Subcutaneous abdominal adipose tissue (tissue), 5 donors: ENCODE measurements at regions not wholly inside any gene's neighbourhood (a gene's known extent, or its start where the extent isn't known, plus 50 kb on each side); places are given as distances from the start of the nearest gene placed in this dataset.

Source experiments
- H3K27ac ChIP-seq: one replicate; pipeline ENCODE4 v1.7.0; 2013; ENCODE audit warnings: low read depth, mild to moderate bottlenecking, inconsistent platforms, low read length, moderate library complexity
- H3K27me3 ChIP-seq, 5 donors: one replicate each; pipeline ENCODE4 v1.7.0; 2013; ENCODE audit warnings: low read length in 5 of 5, inconsistent platforms in 1 of 5; ENCODE audit not compliant: control insufficient read depth in 5 of 5, insufficient read depth in 4 of 5
- H3K36me3 ChIP-seq, 5 donors: one replicate each; pipeline ENCODE4 v1.7.0; 2013; ENCODE audit warnings: low read length in 5 of 5; ENCODE audit not compliant: control insufficient read depth in 5 of 5, insufficient read depth in 5 of 5
- H3K4me1 ChIP-seq, 5 donors: one replicate each; pipeline ENCODE4 v1.7.0; 2013; ENCODE audit warnings: low read length in 5 of 5, mild to moderate bottlenecking in 3 of 5, moderate library complexity in 1 of 5; ENCODE audit not compliant: control insufficient read depth in 5 of 5, insufficient read depth in 5 of 5
- H3K4me3 ChIP-seq, 5 donors: one replicate each; pipeline ENCODE4 v1.7.0; 2013; ENCODE audit warnings: low read length in 5 of 5, low read depth in 1 of 5
- H3K9ac ChIP-seq, 5 donors: one replicate each; pipeline ENCODE4 v1.7.0; 2013; ENCODE audit warnings: low read length in 5 of 5, mild to moderate bottlenecking in 4 of 5, moderate library complexity in 3 of 5
- H3K9me3 ChIP-seq, 5 donors: one replicate each; pipeline ENCODE4 v1.7.0; 2013; ENCODE audit warnings: low read length in 5 of 5; ENCODE audit not compliant: control insufficient read depth in 5 of 5
- donor health status: healthy.
- donor health status: healthy.
- donor health status: healthy.
- donor health status: healthy.
- donor health status: healthy.

DNA sequence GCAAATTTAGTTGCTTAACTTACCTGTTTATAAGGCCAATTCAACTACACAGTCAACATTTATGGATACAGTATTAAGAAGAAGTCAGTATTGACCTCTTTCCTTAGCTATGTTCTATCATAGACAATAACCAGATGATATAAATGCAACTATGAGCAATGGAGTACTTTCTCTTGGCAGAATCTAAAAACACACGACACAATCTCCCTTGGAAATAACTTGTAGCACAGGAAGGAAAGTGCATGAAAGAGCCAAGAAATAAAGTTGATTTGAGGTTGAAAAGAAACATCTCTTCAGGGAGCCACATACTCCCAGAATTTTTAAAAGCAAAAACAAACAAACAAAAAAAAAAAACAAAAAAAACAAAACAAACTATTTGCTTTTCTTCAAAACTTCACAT lies 145.0 kb downstream of the EVA1A start:
- peaks cover 0 to 3% (median 0%) of the 10 kb centered on the region in 5 donors for H3K27me3 ChIP-seq
- no peak overlapping the region for H3K27ac ChIP-seq
- H3K4me3 ChIP-seq: no peak overlapping the region
- H3K36me3 ChIP-seq: no peaks in the 10 kb centered on the region
- H3K4me1 ChIP-seq: no peaks in the 10 kb centered on the region
- H3K9ac ChIP-seq: no peak overlapping the region
- peaks cover 0 to 1% (median 0%) of the 10 kb centered on the region in 5 donors for H3K9me3 ChIP-seq

GRCh38 chr2:75415111-75415626 lies 145.6 kb downstream of the EVA1A start:
- Histone ChIP-seq H3K27me3 (peaks cover 0 to 3% (median 0%) of the 10 kb centered on the region in 5 donors), H3K9ac (no peak overlapping the region), H3K4me3 (no peak overlapping the region), H3K36me3 (no peaks in the 10 kb centered on the region), H3K4me1 (no peaks in the 10 kb centered on the region), H3K9me3 (peaks cover 0 to 3% (median 0%) of the 10 kb centered on the region in 5 donors), H3K27ac (no peak overlapping the region)

DNA sequence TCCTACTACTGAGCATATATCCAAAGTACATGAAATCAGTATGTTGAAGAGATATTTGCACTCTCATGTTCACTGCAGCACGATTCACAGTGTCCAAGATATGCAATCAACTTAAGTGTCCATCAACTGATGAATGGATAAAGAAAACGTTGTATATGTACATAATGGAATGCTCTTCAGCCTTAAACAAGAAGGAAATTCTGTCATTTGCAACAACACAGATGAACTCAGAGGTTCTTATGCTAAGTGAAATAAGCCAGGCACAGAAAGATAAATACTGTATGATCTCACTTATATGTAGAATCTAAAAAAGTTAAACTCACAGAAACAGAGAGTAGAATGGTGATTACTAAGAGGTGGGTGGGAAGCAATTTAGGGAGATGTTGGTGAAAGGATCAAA lies 149.2 kb downstream of the EVA1A start:
- Histone ChIP-seq H3K27ac (no peak overlapping the region), H3K4me3 (no peak overlapping the region), H3K27me3 (peaks cover 0 to 2% (median under 1%) of the 10 kb centered on the region in 5 donors), H3K4me1 (no peaks in the 10 kb centered on the region), H3K36me3 (no peaks in the 10 kb centered on the region), H3K9me3 (peaks cover 0 to 6% (median 2%) of the 10 kb centered on the region in 5 donors), H3K9ac (no peak overlapping the region)

DNA sequence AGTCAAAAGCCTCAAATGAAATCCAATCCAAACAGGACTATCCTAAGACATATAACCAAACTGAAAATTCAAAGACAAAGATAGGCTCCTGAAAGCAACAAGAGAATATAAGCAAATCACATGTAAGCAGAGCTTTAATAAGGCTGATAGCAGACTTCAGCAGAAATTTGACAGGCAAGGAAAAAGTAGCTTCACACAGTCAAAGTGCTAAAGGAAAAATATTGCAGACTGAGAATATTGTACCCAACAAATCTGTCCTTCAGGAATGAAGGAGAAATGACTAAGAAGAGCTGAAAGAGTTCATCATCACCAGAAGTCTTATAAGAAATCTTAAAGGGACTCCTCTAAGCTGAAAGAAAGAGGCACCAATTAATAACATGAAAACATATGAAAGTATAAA lies 150.0 kb downstream of the EVA1A start:
- Histone ChIP-seq H3K9ac (no peak overlapping the region), H3K4me3 (no peak overlapping the region), H3K36me3 (no peaks in the 10 kb centered on the region), H3K4me1 (no peaks in the 10 kb centered on the region), H3K27me3 (peaks cover 0 to 5% (median 2%) of the 10 kb centered on the region in 5 donors), H3K9me3 (peaks cover 0 to 6% (median 2%) of the 10 kb centered on the region in 5 donors), H3K27ac (no peak overlapping the region)

DNA sequence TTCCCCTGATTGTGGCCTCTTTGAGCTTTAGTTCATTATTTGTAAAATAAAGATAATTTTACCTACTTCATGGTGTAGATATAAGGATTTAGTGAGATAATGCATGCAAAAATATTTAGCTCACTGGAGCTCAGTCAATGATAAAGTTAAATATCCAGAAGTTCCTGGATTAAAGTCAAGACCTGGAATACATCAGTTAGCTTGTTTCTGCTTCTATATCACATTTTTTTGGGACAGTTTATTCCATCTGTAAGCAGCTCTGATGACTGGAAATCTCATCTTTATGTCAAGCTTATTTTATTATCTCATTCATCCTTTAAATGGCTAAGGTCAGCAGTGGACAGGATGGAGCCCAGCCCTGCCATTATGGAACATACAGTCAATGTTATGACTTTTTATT lies 152.0 kb downstream of the EVA1A start:
- Histone ChIP-seq H3K36me3 (no peaks in the 10 kb centered on the region), H3K4me1 (no peaks in the 10 kb centered on the region), H3K4me3 (no peak overlapping the region), H3K27me3 (peaks cover 0 to 5% (median 2%) of the 10 kb centered on the region in 5 donors), H3K9ac (no peak overlapping the region), H3K9me3 (peaks cover 0 to 6% (median 2%) of the 10 kb centered on the region in 5 donors), H3K27ac (no peak overlapping the region)

- Histone ChIP-seq H3K9ac (no peak overlapping the region), H3K4me1 (no peaks in the 10 kb centered on the region), H3K27me3 (peaks cover 0 to 5% (median 2%) of the 10 kb centered on the region in 5 donors), H3K9me3 (peaks cover 0 to 6% (median 2%) of the 10 kb centered on the region in 5 donors), H3K36me3 (no peaks in the 10 kb centered on the region), H3K4me3 (no peak overlapping the region), H3K27ac (no peak overlapping the region)
Observed at GRCh38 chr2:75407038-75407530, 153.7 kb downstream of the EVA1A start.

GRCh38 chr2:75406131-75406581 lies 154.6 kb downstream of the EVA1A start:
- H3K4me1 ChIP-seq: no peaks in the 10 kb centered on the region
- no peak overlapping the region for H3K9ac ChIP-seq
- H3K36me3 ChIP-seq: no peaks in the 10 kb centered on the region
- peaks cover 0 to 5% (median 2%) of the 10 kb centered on the region in 5 donors for H3K27me3 ChIP-seq
- H3K27ac ChIP-seq: no peak overlapping the region
- no peak overlapping the region for H3K4me3 ChIP-seq
- peaks cover 0 to 6% (median 2%) of the 10 kb centered on the region in 5 donors for H3K9me3 ChIP-seq

DNA sequence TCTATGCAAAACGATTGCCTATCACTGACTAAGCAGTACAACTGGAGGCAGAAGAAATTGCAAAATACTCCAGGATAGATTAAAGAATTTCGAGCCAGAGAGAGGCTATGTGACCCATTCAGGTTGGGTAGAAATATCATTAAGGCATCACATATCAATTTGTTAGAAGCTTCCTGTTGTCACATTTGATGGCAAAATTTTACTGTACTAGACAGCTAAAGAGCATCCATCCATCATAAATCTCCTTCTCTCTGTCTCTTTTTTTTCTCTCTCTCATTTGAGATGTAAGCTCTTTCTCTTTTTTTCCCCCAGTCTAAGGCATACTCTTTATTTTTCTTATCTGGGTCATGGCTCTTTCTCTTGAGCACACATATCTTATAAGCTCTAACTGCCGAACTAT lies 155.7 kb downstream of the EVA1A start:
- Histone ChIP-seq H3K9me3 (peaks cover 0 to 3% (median 0%) of the 10 kb centered on the region in 5 donors), H3K4me3 (no peak overlapping the region), H3K9ac (no peak overlapping the region), H3K4me1 (no peaks in the 10 kb centered on the region), H3K27me3 (peaks cover 0 to 5% (median 2%) of the 10 kb centered on the region in 5 donors), H3K36me3 (no peaks in the 10 kb centered on the region), H3K27ac (no peak overlapping the region)

DNA sequence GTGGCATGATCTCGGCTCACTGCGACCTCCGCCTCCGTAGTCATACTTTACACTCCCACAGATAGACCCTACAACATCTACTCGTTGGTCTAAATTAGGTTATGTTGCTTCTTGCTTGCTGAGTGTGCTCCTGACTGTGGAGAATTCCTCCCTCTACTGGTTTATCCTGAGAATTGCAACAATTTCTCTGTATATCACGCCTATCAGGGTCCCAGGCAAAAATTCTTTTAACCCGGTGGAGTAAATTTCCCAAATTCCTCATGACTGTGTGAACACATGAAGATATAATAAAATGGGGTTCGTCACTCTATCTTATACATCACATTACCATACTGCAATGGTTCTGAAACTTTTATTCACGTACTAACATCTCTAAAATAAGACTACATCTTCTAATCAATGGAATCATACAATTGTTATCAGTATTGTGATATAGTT lies 156.7 kb downstream of the EVA1A start:
- no peak overlapping the region for H3K9ac ChIP-seq
- H3K27me3 ChIP-seq: peaks cover 0 to 5% (median 2%) of the 10 kb centered on the region in 5 donors
- H3K4me1 ChIP-seq: no peaks in the 10 kb centered on the region
- H3K27ac ChIP-seq: no peak overlapping the region
- H3K9me3 ChIP-seq: no peaks in the 10 kb centered on the region
- no peaks in the 10 kb centered on the region for H3K36me3 ChIP-seq
- no peak overlapping the region for H3K4me3 ChIP-seq

- H3K9ac ChIP-seq: no peak overlapping the region
- no peaks in the 10 kb centered on the region for H3K4me1 ChIP-seq
- H3K27me3 ChIP-seq: no peaks in the 10 kb centered on the region
- no peaks in the 10 kb centered on the region for H3K9me3 ChIP-seq
- H3K4me3 ChIP-seq: no peak overlapping the region
- no peaks in the 10 kb centered on the region for H3K36me3 ChIP-seq
- no peak overlapping the region for H3K27ac ChIP-seq
Observed at GRCh38 chr2:75396314-75396713, 164.4 kb downstream of the EVA1A start.
